Hippocampal formation (tissue), 2 donors: ENCODE measurements at regions not wholly inside any gene's neighbourhood (a gene's known extent, or its start where the extent isn't known, plus 50 kb on each side); places are given as distances from the start of the nearest gene placed in this dataset.

Source experiments
- DNase-seq, 2 donors: peaks; one replicate each; lab custom pipeline; 2025; lab: John Stamatoyannopoulos, UW

DNA sequence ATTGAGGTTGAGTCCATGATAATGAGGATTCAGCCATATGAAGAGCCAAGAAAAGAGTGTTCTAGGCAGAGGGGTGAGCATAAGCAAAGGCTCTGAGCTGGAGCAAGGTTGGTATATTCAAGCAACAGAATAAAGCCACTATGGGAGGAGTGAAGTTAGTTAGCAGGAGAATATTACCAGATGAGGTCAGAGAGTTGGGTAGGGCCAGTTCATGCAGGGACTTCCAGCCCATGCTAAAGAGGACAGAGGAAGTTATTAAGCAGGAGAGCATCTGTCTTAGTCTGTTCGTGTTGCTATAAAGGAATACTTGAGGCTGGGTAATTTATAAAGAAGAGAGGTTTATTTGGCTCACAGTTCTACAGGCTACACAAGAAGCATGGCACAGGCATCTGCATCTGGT is 57.1 kb upstream of the ATG10 start:
- DNase-seq, result no peak

DNA sequence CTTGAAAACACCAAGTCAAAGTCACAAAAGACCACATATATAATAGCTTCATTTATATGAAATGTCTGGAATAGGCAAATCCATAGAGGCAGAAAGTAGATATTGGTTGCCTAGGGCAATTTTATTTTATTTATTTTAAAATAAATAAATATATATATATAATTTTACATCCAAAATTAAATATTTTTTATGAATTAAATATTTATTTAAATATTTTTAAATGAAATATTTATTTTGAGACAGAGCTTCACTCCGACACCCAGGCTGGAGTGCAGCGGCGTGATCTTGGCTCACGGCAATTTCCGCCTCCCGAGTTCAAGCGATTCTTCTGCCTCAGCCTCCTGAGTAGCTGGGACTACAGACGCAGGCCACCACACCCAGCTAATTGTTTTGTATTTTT is 58.9 kb upstream of the ATG10 start:
- no peak for DNase-seq

DNA sequence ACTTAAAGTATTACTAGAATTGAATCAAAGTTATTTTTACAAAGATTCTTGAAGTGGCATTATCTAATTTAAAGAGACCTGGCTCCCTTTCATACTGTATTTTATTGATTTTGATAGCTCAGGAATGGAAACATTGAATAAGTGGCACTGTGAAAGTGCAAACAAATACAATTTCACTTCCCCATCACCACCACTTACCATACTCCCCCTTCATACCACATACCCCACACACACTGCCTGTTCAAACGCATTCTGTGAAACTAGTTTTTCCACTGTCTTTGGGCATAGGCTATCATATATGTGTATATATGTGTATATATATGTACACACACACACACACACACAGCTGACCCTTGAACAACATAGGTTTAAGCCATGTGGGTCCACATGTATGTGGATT is 62.1 kb upstream of the ATG10 start:
- no peak for DNase-seq

DNA sequence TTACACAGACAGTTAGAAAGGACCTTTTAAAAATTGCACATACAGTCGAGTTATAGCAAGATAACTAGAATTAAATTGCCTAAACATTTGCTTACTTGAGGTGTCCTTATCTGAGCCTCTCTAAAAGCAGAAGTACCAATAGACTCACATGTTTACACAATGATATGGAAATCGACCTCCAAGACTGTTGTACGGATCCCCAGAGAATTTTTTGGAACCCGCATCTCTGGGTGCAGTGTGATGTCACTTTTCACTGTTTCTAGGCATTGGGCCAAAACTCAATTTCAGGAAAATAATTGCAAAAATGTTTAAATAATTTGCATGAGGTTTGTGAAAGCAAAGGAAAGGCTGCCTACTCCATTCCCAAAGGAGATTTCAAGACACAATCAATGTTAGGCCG is 63.1 kb upstream of the ATG10 start:
- no peak for DNase-seq

DNA sequence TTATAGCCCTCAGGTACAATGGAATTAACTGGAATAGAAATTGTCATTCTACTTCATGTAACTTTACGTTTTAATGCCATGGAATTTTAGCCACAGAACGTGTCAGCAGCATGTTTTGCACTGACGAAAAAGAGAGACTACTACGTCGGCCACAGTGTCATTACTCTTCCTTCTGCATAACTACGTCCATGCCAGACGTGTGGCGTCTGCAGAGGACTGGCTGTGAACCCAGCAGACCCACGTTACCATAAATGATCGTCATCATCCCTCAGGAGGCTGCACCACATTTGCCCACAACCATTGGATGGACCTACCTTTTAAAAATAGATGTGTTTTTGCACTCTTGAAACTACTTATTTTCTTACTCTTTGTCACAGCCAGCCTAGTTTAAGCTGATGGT is 63.8 kb upstream of the ATG10 start:
- no peak for DNase-seq

DNA sequence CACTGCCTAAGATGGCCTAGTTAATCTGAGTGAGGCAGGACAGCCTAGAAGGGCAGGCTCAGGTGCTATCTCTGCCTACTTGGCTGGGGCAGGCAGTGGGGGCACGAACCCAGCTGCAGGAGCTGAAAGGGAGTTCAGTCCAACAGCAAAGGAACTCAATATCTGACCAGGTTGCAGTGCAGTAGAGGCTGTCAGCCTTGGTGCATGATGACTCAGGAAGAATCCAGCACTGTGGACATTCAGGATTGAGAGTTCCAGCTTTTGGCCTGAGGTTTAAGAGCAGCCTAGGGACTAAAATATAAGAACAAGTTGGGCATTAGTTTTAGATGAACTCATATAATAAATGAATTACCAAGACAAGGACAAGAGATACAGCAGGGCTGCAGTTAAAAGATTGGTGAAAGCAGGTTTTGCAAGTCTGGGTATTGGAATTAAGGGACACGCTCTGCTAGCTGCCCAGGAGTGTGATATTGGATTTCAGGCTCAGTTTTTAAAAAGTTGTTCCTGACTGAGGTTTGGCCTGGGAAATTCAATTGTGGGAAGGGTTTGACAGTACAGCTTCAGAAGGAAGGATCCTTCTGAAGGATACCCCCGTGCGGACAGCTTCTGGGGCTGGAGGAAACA is 64.7 kb upstream of the ATG10 start:
- DNase-seq, result no peak

DNA sequence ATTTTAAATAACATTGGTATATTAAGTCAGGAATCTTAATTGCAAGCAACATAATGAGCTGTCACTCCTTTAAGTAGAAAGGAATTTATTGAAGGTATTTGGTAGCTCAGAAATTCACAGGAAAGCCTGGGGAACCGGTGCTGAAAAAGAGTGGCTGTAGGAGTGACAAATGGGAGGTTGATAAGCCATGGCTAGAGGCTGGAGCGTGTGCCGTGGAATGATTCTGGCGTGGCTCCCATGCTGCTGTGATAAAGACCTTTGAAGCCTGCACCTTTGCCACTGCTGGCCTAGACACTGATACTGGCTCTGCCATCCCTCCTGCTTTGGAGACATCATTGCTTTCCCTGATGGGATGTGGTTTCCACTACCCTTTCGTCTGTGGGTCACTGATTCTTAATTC is 65.7 kb upstream of the ATG10 start:
- DNase-seq, result no peak

DNA sequence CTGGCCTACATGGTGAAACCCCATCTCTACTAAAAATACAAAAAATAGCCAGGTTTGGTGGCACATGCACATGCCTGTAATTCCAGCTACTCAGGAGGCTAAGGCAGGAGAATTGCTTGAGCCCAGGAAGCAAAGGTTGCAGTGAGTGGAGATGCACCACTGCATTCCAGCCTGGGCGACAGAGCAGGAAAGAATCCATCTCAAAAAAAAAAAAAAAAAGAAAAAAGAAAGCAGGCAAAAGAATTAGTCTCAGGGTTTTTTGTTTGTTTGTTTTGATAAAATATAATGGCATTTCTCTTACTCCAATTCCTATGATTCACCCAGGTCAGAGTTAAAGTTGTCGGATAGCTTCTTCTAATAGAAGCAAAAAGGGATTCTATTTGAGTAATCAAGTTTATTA is 67.0 kb upstream of the ATG10 start:
- no peak for DNase-seq

DNA sequence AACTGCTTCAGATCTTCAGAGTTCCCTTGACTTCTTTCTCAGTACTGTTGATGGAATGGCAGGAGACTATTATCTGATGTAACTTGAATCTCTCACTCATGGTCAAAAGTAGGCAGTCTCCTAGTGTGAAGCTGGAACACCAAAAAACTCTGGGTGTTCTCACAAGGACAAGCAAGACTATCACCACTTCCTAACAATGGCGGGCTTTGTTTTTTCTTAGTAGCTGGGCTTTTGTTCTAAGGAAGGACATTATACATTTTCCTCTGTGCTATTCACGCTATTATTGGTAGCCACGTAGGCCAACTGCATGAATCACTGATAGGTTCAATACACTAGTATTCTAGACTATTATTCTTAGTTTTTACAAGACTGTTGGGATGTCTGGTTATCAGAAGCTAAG is 67.7 kb upstream of the ATG10 start:
- DNase-seq, result peak in 1 of 2 donors; percentile 17

DNA sequence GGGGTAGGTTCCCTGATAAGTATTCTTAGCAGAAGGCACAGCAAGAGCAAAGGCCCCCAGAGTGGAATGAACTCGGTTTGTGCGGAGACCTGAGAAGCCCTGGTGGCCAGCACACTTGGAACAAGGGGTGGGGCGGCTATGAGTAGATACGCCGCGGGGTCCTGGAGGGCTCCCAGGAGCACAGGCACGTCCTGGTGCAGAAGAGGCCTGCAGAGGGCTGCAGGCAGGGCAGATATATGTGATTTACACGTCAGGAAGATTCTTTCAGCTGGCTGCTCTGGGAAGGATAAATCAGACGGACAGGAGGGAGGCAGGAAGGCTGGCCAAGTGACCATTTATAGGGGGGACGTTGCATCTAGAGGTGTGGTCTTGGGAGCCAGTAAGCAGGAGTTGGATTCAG is 70.2 kb upstream of the ATG10 start:
- DNase-seq, result no peak

DNA sequence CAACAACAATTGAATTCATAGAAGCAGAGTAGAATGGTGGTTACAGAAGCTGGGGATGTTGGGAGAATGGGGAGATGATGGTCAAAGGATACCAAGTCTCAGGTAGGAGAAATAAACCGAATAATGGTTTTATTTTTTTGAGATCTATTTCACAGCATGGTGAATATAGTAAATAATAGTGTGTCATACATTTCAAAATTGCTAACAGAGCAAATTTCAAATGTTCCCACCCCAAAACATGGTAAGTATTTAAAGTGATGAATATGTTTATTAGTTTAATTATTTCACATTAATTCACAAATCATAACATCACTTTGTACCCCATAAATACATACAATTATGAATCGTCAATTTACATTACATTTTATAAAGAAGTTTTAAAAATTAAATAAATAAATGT is 72.7 kb upstream of the ATG10 start:
- no peak for DNase-seq

DNA sequence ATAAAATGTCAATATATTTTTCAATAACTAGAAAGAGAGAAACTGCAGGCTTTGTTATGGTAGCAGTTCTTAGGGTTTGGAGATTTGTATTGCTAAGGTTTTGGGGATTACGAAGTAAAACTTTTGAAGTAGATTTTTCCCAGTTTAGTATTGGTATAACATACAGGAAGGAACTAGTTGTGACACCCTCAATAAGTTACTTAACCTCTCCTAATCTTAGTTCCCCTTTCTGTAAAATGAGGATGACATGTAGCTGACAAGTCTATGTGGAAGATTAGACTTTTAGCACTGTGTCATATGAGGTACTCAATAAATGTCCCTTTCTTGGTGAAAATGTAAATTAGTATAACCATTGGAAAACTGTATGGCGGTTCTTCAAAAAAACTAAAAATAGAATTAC is 73.4 kb upstream of the ATG10 start:
- DNase-seq, result no peak

DNA sequence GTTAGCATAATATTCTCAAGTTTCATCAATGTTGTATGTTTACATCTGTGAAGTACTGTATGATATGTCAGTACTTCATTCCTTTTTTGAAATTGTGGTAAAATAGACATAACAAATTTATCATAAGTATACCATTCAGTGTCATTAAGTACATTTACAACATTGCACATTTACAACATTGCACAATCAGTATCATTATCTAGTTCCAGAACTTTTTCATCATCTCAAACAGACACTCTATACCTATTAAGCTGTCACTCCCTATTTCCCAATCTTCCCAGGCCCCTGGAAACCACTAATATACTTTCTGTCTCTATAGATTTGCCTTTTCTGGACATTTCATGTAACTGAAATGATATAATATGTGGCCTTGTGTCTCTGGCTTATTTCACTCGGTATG is 75.1 kb upstream of the ATG10 start:
- DNase-seq, result no peak

DNA sequence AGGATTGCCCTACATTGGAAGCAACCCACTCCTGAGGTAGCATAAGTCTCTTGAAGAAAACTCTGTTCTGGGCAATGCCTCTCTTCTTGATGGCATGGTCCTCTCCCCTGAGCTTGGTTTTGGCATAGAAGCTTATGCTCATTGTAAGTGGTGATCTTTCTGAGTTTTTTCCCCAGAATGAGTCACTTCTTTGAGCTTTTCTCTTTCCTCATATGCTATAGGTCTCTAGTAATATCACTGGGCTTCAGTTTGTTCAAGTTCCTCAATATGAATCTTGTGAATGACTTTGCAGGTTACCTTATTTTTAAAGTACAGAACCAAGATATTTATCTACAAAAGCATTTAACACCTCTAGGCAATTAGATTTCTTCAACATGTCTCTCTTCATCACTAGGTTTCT is 76.5 kb upstream of the ATG10 start:
- DNase-seq, result no peak

DNA sequence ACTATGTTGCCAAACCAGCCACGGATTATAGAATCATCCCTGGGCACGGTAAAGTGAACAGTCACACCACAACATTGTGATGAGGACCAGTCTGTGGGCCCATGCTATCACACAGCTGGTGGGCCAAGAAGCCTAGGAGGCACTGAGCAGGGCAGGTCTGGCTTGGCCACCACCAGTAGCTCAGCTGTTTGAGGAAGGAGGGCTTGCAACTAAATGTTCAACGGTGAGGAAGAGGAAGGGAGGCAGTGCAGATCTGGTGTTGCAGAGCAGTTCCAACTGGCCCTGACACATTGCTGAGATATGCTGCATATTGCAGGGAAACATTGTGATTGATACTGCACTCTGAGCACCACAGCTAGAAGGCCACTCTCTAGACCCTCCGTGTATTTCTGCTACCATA is 77.9 kb upstream of the ATG10 start:
- no peak for DNase-seq

DNA sequence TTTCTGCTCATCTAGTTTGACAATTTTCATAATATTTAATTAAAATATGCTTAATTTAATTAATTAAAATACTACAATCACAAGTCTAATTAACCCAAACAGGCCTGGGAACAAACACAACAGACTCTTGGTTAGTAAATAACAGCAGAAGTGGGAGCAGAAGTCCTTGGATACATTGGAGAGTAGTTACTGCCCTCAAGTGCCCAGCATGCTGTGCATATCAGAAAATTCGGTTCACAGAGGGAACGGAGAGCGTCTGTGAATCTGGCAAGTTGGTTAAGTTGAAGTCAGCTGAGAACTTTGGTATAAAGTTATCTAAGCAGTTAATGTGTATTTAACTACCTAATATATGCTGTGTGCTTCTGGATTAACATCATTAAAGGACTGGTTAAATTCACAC is 87.0 kb upstream of the ATG10 start:
- DNase-seq, result peak; percentile 6 to 32

DNA sequence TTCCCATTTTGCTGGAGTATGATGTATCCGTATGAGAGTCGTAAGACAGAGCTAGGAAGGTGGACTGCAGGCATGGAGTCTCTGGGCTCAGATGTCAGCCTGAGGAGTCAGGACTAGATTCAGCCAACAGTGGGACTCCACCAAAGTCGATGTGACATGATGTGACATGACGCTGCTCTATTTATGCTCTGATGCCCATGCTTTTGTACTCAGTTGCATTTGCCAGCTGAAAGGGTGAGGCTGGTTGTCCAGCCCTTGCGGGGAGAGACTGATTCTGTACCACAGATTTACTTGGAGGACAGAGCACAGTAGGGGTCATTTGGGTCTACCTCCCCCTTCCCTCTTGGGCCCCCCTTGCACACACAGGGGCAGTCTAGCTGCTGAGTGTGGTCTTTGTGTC is 88.5 kb upstream of the ATG10 start:
- DNase-seq, result no peak

DNA sequence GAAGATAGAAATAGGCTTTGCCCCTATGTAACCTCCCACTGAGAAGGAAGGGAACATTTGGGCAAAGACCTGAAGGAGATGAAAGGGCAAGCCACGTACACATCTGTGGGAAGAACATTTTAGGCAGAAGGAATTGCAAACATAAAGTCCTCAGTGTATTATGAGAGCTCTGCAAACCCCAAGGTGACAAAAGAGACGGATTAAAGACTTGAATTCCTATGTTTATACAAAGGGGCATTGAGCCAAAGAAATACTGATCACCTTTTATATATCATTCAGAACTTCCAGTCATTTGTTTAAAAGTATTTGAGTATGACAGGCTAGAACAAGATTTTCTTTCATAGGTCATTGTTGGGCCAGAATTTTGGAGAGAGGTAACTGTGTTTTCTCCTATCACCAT is 90.2 kb upstream of the ATG10 start:
- no peak for DNase-seq

DNA sequence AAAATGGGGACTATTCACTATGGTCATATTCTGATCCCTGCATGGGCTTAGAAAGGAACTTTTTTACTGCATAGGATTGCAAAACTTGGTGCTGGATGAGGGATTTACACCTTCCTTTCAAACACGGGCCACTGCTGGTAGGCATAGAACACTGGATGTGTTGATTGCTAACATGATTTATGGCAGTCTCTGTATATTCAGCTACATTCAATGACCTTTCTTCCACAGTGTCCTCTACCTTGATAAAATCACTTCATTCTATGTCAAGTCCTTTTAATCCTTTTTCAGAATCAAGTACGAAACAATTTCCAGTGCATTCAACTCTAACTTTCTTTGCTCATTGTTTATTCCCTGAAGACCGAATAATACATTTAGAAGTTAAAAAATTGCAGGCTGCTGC is 91.9 kb upstream of the ATG10 start:
- no peak for DNase-seq

DNA sequence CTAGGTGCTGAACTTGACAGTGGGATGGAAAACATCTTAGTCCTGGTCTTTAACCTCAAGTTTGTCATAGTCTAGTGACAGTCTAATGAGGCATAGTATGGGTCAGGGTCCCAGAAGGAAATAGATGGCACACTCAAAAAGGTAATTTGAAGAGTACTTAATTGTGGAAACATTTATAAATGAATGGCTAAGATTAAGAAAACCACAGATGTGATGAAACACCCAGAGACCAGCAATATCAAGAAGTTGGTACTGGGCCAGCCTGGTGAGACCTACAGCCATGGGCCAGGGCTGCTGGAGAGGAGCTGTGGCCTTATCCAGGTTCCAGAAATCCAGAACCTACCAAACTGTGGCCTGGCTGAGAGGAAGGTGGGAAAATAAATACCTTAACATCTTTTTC is 93.5 kb upstream of the ATG10 start:
- DNase-seq, result no peak

DNA sequence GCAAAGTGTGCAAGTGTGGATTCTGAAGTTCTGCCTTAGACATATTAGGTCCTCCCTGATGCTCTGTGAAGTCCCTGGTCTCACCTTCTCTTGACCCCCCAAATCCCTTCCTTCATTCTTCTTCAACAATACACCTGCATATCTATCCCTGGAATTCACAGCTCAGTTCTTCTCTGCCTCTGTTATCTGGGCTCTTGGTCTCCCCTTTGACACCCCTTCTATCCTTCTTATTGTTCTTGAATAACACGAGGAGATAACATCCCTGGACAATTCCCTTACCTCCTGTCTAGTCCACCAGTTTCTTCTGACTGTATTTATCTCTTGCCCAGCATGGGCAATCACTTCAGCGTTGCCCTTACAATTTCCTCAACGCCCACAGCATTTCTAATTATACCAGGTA is 104.8 kb upstream of the ATG10 start:
- DNase-seq, result no peak

DNA sequence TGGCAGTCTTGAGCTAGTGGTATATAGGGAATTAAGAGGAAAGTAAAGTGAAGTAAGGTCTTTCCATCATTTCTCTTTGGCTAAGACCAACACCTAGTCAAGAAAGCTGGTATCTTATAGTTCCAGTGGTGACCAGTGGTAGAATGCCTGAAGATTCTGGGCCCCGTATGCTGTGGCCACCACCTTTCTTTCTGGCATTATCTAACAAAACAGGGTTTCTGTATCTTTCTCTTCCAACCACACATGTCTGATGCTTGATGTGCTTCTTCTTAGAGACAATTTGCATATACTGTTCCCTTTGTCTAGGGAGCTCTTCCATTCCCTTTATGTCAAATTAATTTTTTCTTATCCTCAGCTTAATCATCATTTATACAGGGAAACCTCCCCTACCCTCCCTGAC is 109.9 kb upstream of the SSBP2 start:
- DNase-seq, result no peak

DNA sequence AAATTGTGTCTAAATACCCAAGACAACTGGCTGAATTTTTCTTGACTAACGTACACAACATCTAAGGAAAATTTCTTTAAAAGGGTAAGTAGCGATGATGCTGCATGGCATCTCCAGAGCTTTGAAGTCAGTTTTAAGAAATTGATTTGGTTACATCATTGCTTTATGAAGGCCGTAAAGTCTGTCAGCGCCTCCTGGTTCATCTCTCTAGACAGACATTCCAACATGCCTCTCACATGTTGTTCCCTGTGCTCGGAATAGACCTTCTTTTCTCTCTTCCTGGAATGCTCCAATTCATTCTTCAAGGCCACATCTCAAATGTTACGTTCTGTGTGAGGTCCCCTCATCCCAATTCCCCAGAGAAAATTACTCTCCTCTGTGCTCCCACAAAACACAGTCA is 108.7 kb upstream of the SSBP2 start:
- DNase-seq, result no peak

DNA sequence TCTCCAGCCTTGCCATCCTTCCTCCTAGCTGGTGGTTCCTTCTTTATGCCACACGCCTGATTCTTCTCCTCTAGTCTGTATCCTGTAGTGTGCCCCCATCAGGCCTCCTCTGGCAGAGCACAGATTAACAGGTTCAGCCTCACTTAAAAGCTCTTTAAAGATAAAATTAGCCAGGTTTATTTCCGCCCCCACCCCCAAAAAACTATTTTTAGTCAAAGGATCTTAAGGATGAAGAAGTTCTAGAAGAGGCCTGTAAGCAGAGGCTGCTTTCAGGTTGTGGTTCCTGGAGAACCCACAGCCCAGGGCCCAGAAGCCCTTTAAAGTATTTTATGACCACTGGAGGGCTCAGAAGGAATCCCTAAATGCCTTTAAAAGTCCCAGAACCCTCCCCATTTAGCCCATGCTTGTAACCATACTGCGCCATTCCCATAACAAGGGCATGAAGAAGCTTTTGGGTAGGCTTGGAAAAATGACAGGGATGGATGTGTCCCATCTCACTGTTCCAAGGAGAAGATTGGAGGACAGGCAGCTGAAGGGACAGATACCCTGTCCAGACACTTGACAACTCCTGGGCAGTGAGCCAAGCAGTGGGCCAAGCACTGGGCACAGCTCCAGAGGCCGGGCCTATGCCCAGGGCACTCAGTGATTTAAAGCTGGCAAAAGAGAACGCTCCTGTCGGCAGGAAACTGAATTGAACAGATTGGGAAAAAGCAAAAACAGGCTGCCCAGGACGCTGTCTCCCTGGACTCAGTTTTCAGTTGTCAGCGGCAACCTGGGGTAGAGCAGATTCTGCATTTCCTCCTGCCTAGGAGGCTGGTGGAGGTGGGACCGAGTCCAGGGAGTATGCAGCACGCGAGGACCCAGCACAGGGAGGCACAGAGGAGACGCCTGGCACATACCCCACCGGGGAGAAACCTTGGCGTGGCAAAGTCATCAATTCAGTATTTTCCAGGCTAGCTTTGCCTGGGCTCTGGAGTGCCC is 106.3 kb upstream of the SSBP2 start:
- peak; percentile 72 to 86 for DNase-seq
